GM21737 (cell line): ENCODE measurements at regions not wholly inside any gene's neighbourhood (a gene's known extent, or its start where the extent isn't known, plus 50 kb on each side); places are given as distances from the start of the nearest gene placed in this dataset.

ENCODE experiments used
- ATAC-seq: cut with Tn5 transposase; IDR thresholded peaks from one replicate; pipeline ENCODE4 v1.9.1; 2021; ENCODE audit warnings: mild to moderate bottlenecking, moderate library complexity; ENCODE audit not compliant: unreplicated experiment

GRCh38 chr16:22757202-22757601, 56.8 kb upstream of the HS3ST2 start:
- ATAC-seq, result no peak

- ATAC-seq, result no peak
Observed at GRCh38 chr16:22762486-22762885, 51.5 kb upstream of the HS3ST2 start.

GRCh38 chr16:22763437-22764080, 50.4 kb upstream of the HS3ST2 start:
- no peak for ATAC-seq
